OCI-LY1 (cell line): ENCODE measurements at regions not wholly inside any gene's neighbourhood (a gene's known extent, or its start where the extent isn't known, plus 50 kb on each side); places are given as distances from the start of the nearest gene placed in this dataset.

Experiments
- H2AFZ ChIP-seq: fragments of 200-600 bp; sonication (generic), shearing (Covaris generic); 2 replicates; pipeline ENCODE4 v1.6.0; 2014; ENCODE audit warnings: antibody characterized with exemption, mild to moderate bottlenecking, low read length
- H3F3A ChIP-seq: fragments of 200-600 bp; sonication (generic), shearing (Covaris generic); 2 replicates; pipeline ENCODE4 v1.6.0; 2014; ENCODE audit warnings: mild to moderate bottlenecking, antibody characterized with exemption, low read length, moderate library complexity; ENCODE audit not compliant: insufficient read depth
- H3K27ac ChIP-seq: fragments of 200-600 bp; sonication (generic); 2 replicates; pipeline ENCODE4 v1.5.1; 2014; ENCODE audit warnings: low read length, mixed run types, mild to moderate bottlenecking, low read depth; ENCODE audit not compliant: poor library complexity, severe bottlenecking
- H3K27me3 ChIP-seq: fragments of 200-600 bp; sonication (generic); 2 replicates; pipeline ENCODE4 v1.6.0; 2014; ENCODE audit warnings: antibody characterized with exemption, mild to moderate bottlenecking, low read length, moderate library complexity; ENCODE audit not compliant: insufficient read depth
- H3K36me3 ChIP-seq: fragments of 200-600 bp; sonication (generic); 2 replicates; pipeline ENCODE4 v1.6.1; 2014; ENCODE audit warnings: mild to moderate bottlenecking, antibody characterized with exemption, low read length, moderate library complexity, mixed read lengths; ENCODE audit not compliant: insufficient read depth
- H3K4me1 ChIP-seq: fragments of 200-600 bp; sonication (generic); 2 replicates; pipeline ENCODE4 v1.5.1; 2014; ENCODE audit warnings: mild to moderate bottlenecking, low read length, moderate library complexity; ENCODE audit not compliant: insufficient read depth, severe bottlenecking
- H3K4me2 ChIP-seq: fragments of 200-600 bp; sonication (generic), shearing (Covaris generic); 2 replicates; pipeline ENCODE4 v1.6.1; 2014; ENCODE audit warnings: low read length
- H3K4me3 ChIP-seq: fragments of 200-600 bp; sonication (generic); 2 replicates; pipeline ENCODE4 v1.5.1; 2014; ENCODE audit warnings: low read length, low read depth, mild to moderate bottlenecking, mixed read lengths; ENCODE audit not compliant: poor library complexity, severe bottlenecking
- H3K79me2 ChIP-seq: fragments of 200-600 bp; shearing (Covaris generic); 2 replicates; pipeline ENCODE4 v1.6.1; 2016; ENCODE audit warnings: mixed run types, low read length, mixed read lengths; ENCODE audit not compliant: insufficient read depth
- H3K9ac ChIP-seq: fragments of 200-600 bp; sonication (generic), shearing (Covaris generic); 2 replicates; pipeline ENCODE4 v1.6.1; 2014; ENCODE audit warnings: mild to moderate bottlenecking, low read length, mixed read lengths
- H3K9me2 ChIP-seq: fragments of 200-600 bp; sonication (generic), shearing (Covaris generic); 2 replicates; pipeline ENCODE4 v1.6.1; 2014; ENCODE audit warnings: low read depth, mild to moderate bottlenecking, low read length, mixed read lengths
- H3K9me3 ChIP-seq: fragments of 200-600 bp; shearing (Covaris generic); 2 replicates; pipeline ENCODE4 v1.6.1; 2014; ENCODE audit warnings: low read length, mixed read lengths
- H4K20me1 ChIP-seq: fragments of 200-600 bp; sonication (generic), shearing (Covaris generic); 2 replicates; pipeline ENCODE4 v1.6.0; 2016; ENCODE audit warnings: mild to moderate bottlenecking, low read length; ENCODE audit not compliant: insufficient read depth
- CTCF ChIP-seq: fragments of 200-600 bp; sonication (generic), shearing (Covaris generic); IDR thresholded peaks from 2 replicates; pipeline ENCODE4 v1.5.1; 2017; ENCODE audit warnings: mild to moderate bottlenecking, antibody characterized with exemption, low read length, moderate library complexity, mixed read lengths
- EZH2 ChIP-seq: fragments of 200-600 bp; sonication (generic), shearing (Covaris generic); IDR thresholded peaks from 2 replicates; pipeline ENCODE4 v1.8.0; 2017; ENCODE audit warnings: borderline replicate concordance, mixed run types, mild to moderate bottlenecking, antibody characterized with exemption, low read length, moderate library complexity, mixed read lengths

GRCh38 chr13:61040181-61040580 is 375.5 kb downstream of the PCDH20 start:
- H4K20me1 ChIP-seq, result no peaks in the 10 kb centered on the region
- H3K4me1 ChIP-seq, result no peaks in the 10 kb centered on the region
- H3K9me3 ChIP-seq, result no peaks in the 10 kb centered on the region
- H3K4me3 ChIP-seq, result no peak overlapping the region
- no peak for TF ChIP-seq EZH2
- TF ChIP-seq CTCF, result no peak
- H3K4me2 ChIP-seq, result no peak overlapping the region
- H3K9me2 ChIP-seq, result no peaks in the 10 kb centered on the region
- no peak overlapping the region for H3K27ac ChIP-seq
- H3K36me3 ChIP-seq, result no peaks in the 10 kb centered on the region
- H3K79me2 ChIP-seq, result no peaks in the 10 kb centered on the region
- H3K9ac ChIP-seq, result no peak overlapping the region
- H3K27me3 ChIP-seq, result no peaks in the 10 kb centered on the region
- no peak overlapping the region for H2AFZ ChIP-seq
- no peaks in the 10 kb centered on the region for H3F3A ChIP-seq

- no peaks in the 10 kb centered on the region for H3K27me3 ChIP-seq
- no peak overlapping the region for H2AFZ ChIP-seq
- no peaks in the 10 kb centered on the region for H3K79me2 ChIP-seq
- H3K27ac ChIP-seq, result no peak overlapping the region
- no peaks in the 10 kb centered on the region for H3K4me1 ChIP-seq
- no peaks in the 10 kb centered on the region for H3F3A ChIP-seq
- H3K36me3 ChIP-seq, result no peaks in the 10 kb centered on the region
- no peaks in the 10 kb centered on the region for H3K9me2 ChIP-seq
- H4K20me1 ChIP-seq, result no peaks in the 10 kb centered on the region
- TF ChIP-seq CTCF (no peak), EZH2 (no peak)
- no peaks in the 10 kb centered on the region for H3K9me3 ChIP-seq
- no peak overlapping the region for H3K9ac ChIP-seq
- H3K4me3 ChIP-seq, result no peak overlapping the region
- H3K4me2 ChIP-seq, result no peak overlapping the region
Observed at GRCh38 chr13:61039302-61039701, 376.3 kb downstream of the PCDH20 start.

GRCh38 chr13:61036715-61037114 is 378.9 kb downstream of the PCDH20 start:
- H3K36me3 ChIP-seq, result no peaks in the 10 kb centered on the region
- H3K9me2 ChIP-seq, result no peaks in the 10 kb centered on the region
- H3K27me3 ChIP-seq, result no peaks in the 10 kb centered on the region
- no peaks in the 10 kb centered on the region for H3K79me2 ChIP-seq
- no peak overlapping the region for H3K4me2 ChIP-seq
- no peak overlapping the region for H3K9ac ChIP-seq
- H3K27ac ChIP-seq, result no peak overlapping the region
- H3F3A ChIP-seq, result no peaks in the 10 kb centered on the region
- H3K4me3 ChIP-seq, result no peak overlapping the region
- no peaks in the 10 kb centered on the region for H4K20me1 ChIP-seq
- H2AFZ ChIP-seq, result no peak overlapping the region
- no peaks in the 10 kb centered on the region for H3K9me3 ChIP-seq
- TF ChIP-seq CTCF, result no peak
- no peak for TF ChIP-seq EZH2
- H3K4me1 ChIP-seq, result no peaks in the 10 kb centered on the region
